NCI-H82 treated with DMSO at 0.1 percent for 48 hours (cell line): ENCODE measurements at regions not wholly inside any gene's neighbourhood (a gene's known extent, or its start where the extent isn't known, plus 50 kb on each side); places are given as distances from the start of the nearest gene placed in this dataset.
"Not testable (repeated sequence)": the region's sequence is repeated elsewhere in the genome, so short reads cannot be mapped to it uniquely, and the experiment has no call there.

Source experiments
- DNase-seq: peaks from one replicate; lab custom pipeline; 2025; ENCODE audit not compliant: unreplicated experiment; lab: John Stamatoyannopoulos, UW

DNA sequence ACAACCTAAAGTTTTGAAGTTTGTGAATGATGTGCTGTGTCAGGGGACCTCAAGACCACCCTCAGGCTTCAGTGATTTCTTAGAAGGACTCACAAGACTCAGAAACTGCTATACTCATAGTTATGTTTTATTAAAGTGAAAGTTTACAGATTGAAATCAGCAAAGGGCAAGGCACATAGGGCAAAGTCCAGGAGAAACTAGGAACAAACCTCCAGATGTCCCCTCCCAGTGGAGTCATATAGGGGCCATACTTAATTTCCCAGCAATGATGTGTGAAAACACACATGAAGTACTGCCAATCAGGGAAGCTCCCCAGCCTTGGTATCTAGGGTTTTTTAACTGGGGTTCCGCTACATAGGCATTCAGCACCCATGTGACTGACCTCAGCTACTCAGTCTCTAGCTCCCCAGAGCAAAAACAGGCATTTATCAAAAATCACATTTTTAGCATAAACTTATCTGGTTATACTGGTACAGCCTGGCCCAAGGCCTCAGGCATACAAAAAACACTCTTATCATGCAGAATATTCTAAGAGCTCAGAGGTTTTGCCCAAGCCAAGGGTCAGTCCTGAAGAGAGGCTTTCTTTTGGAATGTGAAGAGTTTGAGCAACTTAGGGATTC, 74.7 kb upstream of the ANKRD55 start:
- no peak for DNase-seq

GRCh38 chr5:56306433-56307150, 73.5 kb upstream of the ANKRD55 start:
- DNase-seq, result no peak

DNA sequence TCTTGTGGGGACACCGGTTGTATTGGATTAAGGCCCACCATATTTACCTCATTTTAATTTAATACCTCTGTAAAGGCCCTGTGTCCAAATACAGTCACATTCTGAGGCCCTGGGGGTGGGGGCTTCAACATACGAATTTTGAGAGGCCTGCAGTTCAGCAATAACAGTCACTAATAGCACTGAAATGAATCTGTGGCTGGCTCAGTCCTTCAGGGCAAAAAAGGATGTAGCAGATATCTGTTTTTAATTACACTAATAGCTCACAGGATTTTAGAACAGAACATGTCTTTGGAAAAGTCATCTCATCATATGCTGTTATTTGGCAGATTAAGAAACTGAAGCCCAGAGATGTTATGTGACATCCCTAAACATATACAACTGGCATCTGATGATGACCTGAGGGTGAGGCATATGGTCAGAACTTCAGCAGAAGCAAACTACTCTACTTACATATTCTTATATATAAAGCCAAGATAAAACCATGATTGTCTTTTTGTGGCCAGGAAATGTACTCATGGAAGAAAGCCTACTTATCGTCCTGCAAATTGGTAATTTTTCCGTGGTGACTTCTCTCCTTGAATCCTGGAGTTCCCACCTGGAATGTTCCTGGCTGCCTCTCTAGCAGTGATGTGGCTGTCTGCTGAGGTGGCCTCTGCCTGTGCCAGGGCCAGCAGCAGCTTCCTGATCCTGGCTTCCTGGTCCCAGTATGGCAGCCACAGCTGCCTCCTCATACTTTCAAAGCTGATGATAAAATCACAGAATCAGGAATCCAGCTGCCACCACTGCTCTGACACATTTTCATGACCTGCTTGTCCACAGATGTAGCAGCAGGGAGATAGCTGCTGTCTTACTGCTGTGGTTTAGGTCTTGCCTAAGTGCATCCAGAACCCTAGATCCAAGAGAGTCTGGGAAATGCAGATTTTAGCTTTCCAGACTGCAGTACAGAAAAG, 72.1 kb upstream of the ANKRD55 start:
- DNase-seq, result no peak

DNA sequence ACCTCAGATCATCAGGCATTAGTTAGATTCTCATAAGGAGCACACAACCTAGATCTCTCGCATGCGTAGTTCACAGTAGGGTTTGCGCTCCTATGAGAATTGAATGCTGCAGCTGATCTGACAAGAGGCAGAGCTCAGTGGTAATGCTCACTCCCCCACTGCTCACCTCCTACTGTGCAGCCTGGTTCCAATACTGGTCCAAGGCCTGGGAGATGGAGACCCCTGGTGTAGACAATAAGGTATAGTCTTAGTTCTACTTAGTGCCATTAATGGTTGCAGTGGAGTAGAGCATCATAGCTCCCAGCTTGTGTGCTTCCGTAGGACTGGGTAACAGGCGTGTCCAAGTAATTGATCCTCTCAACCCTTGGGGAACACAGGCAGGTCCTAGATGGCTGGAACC, 70.4 kb upstream of the ANKRD55 start:
- DNase-seq, result no peak

DNA sequence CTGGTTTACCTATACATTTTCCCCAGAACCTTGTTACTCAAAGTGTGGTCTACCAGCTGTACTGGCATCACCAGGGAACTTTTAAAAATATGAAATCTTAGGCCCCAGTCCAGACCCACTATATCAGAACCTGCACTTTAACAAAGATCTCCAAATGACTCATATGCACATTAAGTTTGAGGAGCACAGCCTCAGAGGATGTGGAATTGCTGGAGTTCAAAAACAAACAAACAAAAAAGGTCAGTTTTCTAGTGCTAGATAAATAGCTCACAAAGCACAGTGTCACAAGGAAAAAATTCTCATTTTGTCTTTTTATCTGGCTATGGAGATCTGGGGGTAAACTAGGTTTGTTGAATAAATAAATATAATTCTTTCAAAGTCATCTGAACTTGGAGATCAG, 68.9 kb upstream of the ANKRD55 start:
- DNase-seq, result no peak

DNA sequence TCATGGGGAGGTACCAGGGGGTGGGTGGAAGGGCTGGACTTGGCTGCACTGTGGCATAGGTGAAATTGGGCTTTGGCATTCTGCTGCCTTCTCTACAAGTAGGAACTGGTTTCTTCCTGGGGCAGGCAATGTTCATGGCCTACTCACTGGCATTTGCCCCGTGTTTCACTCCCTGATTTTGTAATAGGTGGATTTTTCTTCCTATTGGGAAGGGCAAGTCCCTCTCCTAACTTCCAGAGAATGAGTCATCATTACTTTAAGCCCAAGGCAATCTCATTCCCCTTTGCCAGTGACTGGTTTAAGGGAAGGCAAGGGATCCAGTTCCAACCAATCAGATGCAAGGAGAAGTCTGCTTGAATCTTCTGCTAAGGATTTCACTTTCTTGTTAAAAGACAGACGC, 67.9 kb upstream of the ANKRD55 start:
- DNase-seq, result no peak

DNA sequence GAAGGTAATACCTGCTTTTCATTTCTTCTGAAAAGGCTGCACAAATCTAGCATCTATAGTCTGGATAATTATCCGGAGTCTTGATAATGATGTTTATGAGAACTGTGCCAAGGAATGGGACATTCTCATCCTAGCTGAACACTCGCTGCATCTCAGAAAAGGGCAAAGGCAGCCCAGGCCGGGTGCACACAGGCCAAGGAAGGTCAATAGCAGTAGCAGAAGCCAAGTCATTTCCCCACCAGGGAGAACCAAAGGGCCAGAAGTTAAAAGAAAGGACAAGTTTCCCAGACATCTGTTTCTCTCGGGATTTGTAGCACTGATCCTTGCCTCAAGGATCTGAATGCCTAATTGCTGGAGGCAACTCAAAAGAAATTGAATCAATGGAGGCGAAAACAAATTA, 66.1 kb upstream of the ANKRD55 start:
- DNase-seq, result no peak

DNA sequence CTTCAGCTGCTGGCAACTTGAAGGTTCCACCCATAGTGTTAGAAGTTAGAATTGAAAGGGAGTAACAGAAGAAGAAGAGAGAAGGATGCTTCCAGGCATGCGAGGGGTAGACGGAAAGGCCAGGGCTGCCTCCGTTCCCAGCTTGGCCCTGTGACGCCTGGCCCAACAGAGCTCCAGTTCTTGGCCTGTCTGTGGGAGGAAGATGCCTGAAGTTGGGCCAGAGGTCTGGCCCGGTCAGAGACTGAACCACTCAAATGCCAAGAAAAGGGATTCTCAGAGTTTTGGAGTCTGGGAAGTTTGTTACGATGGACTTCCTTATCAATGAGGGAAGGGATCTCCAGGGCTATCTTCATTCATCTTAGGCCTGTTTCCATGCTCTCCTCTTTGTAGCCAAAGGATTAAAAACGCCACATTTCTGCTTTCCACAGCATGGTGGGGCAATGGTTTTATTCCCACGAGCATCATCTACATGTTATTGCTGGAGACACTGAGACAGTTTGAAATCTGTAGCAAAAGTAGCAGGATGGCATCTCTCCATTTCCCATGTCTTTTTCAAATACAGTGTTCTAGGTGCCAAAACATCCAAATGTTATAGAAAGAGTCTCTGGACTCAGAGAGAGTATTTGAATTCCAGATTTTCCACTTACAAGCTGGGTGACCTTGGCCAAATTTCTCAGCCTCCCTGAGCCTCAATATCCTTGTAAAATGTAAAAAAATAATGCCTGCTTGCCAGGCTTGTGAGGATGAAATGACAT, 65.4 kb upstream of the ANKRD55 start:
- no peak for DNase-seq

DNA sequence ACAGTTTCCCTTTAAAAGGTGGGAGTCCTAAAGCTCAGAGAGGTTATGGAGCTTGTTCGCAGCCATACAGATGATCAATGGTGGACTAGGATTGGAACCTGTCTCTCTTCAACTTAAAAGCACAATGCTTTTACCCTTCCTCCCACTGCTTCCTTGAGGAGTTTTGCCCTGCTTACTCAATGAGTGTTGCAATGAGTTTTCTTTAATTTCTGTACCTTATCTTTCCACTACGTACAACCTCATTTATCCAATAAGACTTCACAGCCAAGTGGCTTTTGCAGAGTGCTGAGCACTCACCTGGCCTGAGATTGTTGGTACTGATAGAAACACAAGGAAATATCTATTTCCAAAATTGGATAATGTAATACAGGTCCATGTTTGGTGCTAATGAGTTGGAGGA, 64.7 kb upstream of the ANKRD55 start:
- DNase-seq, result no peak

DNA sequence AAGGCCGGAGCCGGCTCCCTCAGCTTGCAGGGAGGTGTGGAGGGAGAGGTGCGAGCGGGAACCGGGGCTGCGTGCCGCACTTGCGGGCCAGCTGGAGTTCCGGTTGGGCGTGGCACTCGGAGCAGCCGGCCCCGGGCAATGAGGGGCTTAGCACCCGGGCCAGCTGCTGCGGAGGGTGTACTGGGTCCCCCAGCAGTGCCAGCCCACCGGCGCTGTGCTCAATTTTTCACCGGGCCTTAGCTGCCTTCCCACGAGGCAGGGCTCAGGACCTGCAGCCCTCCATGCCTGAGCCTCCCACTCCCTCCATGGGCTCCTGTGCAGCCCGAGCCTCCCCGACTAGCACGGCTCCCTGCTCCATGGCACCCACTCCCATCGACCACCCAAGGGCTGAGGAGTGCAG, 62.2 kb upstream of the ANKRD55 start:
- not testable (repeated sequence) for DNase-seq

DNA sequence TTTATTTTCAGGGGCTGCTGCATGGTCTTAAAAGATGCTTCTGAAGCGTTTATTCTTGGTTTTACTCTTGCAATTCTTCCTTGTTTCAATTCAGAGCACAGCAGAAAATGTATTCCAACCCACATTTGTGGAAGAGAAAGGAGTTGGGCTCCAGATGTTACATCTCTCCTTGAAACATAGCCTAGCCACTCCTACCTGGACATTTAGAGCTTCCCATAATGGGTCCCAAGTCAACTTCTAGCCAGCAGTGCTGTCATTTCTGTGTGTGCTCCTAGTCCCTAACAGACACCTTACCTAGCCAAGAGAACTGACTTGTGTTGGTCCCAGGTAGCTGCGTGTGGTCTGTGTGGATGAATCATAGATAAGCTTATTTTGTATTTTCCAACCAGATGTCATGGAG, 61.2 kb upstream of the ANKRD55 start:
- DNase-seq, result no peak

DNA sequence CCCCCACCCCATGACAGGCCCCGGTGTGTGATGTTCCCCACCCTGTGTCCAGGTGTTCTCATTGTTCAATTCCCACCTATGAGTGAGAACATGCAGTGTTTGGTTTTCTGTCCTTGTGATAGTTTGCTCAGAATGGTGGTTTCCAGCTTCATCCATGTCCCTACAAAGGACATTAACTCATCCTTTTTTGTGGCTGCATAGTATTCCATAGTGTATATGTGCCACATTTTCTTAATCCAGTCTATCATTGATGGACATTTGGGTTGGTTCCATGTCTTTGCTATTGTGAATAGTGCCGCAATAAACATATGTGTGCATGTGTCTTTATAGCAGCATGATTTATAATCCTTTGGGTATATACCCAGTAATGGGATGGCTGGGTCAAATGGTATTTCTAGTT, 59.7 kb upstream of the ANKRD55 start:
- DNase-seq, result not testable (repeated sequence)

DNA sequence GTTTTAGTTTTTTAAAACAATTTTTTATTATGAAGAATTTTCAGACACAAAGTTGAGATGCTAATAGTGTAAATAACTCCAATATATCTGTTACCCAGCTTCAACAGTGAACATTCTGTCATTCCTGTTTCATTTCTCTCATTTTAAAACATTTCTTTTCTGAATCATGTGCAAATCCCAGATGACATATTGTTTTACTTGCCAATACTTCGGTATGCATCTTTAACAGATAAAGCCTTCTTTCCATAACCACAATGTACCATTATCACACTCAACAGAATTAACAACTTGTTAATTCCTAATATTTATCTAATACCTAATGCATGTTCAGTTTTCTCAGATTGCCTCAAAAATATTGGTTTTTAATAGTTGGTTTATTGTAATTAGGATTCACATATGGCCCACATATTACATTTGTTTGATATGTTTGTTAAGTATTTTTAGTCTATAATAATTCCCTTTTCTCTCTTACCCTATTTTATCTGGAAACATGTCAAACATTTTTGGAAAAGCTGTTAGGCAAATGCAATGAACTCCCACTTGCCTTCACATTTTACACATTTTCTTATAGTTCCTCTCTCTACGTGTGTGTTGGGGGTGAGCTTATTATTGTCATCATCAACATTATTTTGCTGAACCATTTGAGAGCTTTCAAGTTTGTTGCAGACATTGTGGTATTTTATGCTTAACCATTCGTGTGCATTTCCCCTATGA, 58.7 kb upstream of the ANKRD55 start:
- no peak for DNase-seq

- no peak for DNase-seq
Observed at GRCh38 chr5:56291079-56291643, 58.0 kb upstream of the ANKRD55 start.

GRCh38 chr5:56290378-56291078, 57.4 kb upstream of the ANKRD55 start:
- DNase-seq, result no peak

GRCh38 chr5:56289602-56289987, 56.5 kb upstream of the ANKRD55 start:
- no peak for DNase-seq

- no peak for DNase-seq
Observed at GRCh38 chr5:56288873-56289601, 55.9 kb upstream of the ANKRD55 start.

GRCh38 chr5:56286015-56286884, 53.1 kb upstream of the ANKRD55 start:
- DNase-seq, result no peak
